Peyer's patch (tissue), 4 donors: ENCODE measurements at regions not wholly inside any gene's neighbourhood (a gene's known extent, or its start where the extent isn't known, plus 50 kb on each side); places are given as distances from the start of the nearest gene placed in this dataset.

Source experiments
- DNase-seq, 3 donors: peaks; one replicate each; pipeline ENCODE4 v3.0.0-alpha.2; 2017 to 2019
- H3K27ac ChIP-seq, 4 donors: fragments of 200-600 bp; sonication (generic); one replicate each; pipeline ENCODE4 v1.5.1; 2016 to 2019
- H3K27me3 ChIP-seq, 2 donors: fragments of 200-600 bp; sonication (generic); one replicate each; pipeline ENCODE4 v1.5.1; 2019
- H3K36me3 ChIP-seq, 3 donors: fragments of 200-600 bp; sonication (generic); one replicate each; pipeline ENCODE4 v1.5.1; 2016 to 2019
- H3K4me1 ChIP-seq, 4 donors: fragments of 200-600 bp; sonication (generic); one replicate each; pipeline ENCODE4 v1.5.1; 2016 to 2019
- H3K4me3 ChIP-seq, 4 donors: fragments of 200-600 bp; sonication (generic); 1 replicate in 3 of 4; 2 replicates in 1 of 4; pipeline ENCODE4 v1.5.1; 2016 to 2019; ENCODE audit warnings: mild to moderate bottlenecking in 1 of 4
- H3K9me3 ChIP-seq, 4 donors: fragments of 200-600 bp; sonication (generic); one replicate each; pipeline ENCODE4 v1.5.1; 2016 to 2019; ENCODE audit warnings: mild to moderate bottlenecking in 1 of 4
- CTCF ChIP-seq, 6 experiments: fragments of 450-650 bp in 4 of 6; fragments of 200-600 bp in 2 of 6; sonication (generic) in 1 of 6; IDR thresholded peaks; one replicate each; pipeline ENCODE4 v1.5.1; 2017 to 2019; ENCODE audit warnings: antibody characterized with exemption in 6 of 6, mild to moderate bottlenecking in 3 of 6, moderate library complexity in 1 of 6
- POLR2A ChIP-seq, 2 donors: fragments of 450-650 bp; IDR thresholded peaks; one replicate each; pipeline ENCODE4 v1.5.1; 2017; ENCODE audit warnings: antibody characterized with exemption in 2 of 2, mild to moderate bottlenecking in 2 of 2, moderate library complexity in 2 of 2

- no peak overlapping the region for H3K27ac ChIP-seq
- no peaks in the 10 kb centered on the region for H3K9me3 ChIP-seq
- H3K27me3 ChIP-seq: no peaks in the 10 kb centered on the region
- no peak overlapping the region for H3K4me3 ChIP-seq
- H3K4me1 ChIP-seq: no peaks in the 10 kb centered on the region
- no peaks in the 10 kb centered on the region for H3K36me3 ChIP-seq
- DNase-seq: no peak
- no peak for TF ChIP-seq POLR2A (IDR thresholded peaks at IDR 0.05)
- no peak for TF ChIP-seq CTCF (IDR thresholded peaks at IDR 0.05)
Observed at GRCh38 chr5:125323613-125324012, 577.2 kb upstream of the ZNF608 start.

GRCh38 chr5:125325488-125326149 is 579.2 kb upstream of the ZNF608 start:
- no peak for TF ChIP-seq CTCF (IDR thresholded peaks at IDR 0.05)
- TF ChIP-seq POLR2A (IDR thresholded peaks at IDR 0.05): no peak

GRCh38 chr5:125326150-125326510 is 579.7 kb upstream of the ZNF608 start:
- Histone ChIP-seq H3K27ac (no peak overlapping the region), H3K4me1 (no peaks in the 10 kb centered on the region), H3K4me3 (no peak overlapping the region), H3K9me3 (no peaks in the 10 kb centered on the region), H3K27me3 (no peaks in the 10 kb centered on the region), H3K36me3 (no peaks in the 10 kb centered on the region)
- TF ChIP-seq CTCF (IDR thresholded peaks at IDR 0.05) (no peak), POLR2A (IDR thresholded peaks at IDR 0.05) (no peak)
- DNase-seq: peak in 1 of 3 donors; percentile 66

More at GRCh38 chr5:125325488-125326149, 579.2 kb upstream of the ZNF608 start:
- H3K27me3 ChIP-seq: no peaks in the 10 kb centered on the region
- H3K4me1 ChIP-seq: no peaks in the 10 kb centered on the region
- no peaks in the 10 kb centered on the region for H3K9me3 ChIP-seq
- no peak overlapping the region for H3K27ac ChIP-seq
- no peak overlapping the region for H3K4me3 ChIP-seq
- DNase-seq: no peak
- H3K36me3 ChIP-seq: no peaks in the 10 kb centered on the region

- no peaks in the 10 kb centered on the region for H3K27me3 ChIP-seq
- DNase-seq: no peak
- H3K9me3 ChIP-seq: no peaks in the 10 kb centered on the region
- H3K27ac ChIP-seq: no peak overlapping the region
- H3K36me3 ChIP-seq: no peaks in the 10 kb centered on the region
- no peak overlapping the region for H3K4me3 ChIP-seq
- TF ChIP-seq CTCF (IDR thresholded peaks at IDR 0.05) (no peak), POLR2A (IDR thresholded peaks at IDR 0.05) (no peak)
- H3K4me1 ChIP-seq: no peaks in the 10 kb centered on the region
Observed at GRCh38 chr5:125327676-125328075, 581.2 kb upstream of the ZNF608 start.

- H3K27me3 ChIP-seq: no peaks in the 10 kb centered on the region
- no peaks in the 10 kb centered on the region for H3K9me3 ChIP-seq
- H3K27ac ChIP-seq: no peak overlapping the region
- no peak overlapping the region for H3K4me3 ChIP-seq
- TF ChIP-seq POLR2A (IDR thresholded peaks at IDR 0.05) (no peak), CTCF (IDR thresholded peaks at IDR 0.05) (no peak)
- DNase-seq: no peak
- no peaks in the 10 kb centered on the region for H3K36me3 ChIP-seq
- H3K4me1 ChIP-seq: no peaks in the 10 kb centered on the region
Observed at GRCh38 chr5:125331987-125332598, 585.7 kb upstream of the ZNF608 start.
